Right lobe of liver (tissue), 6 donors: ENCODE measurements at regions not wholly inside any gene's neighbourhood (a gene's known extent, or its start where the extent isn't known, plus 50 kb on each side); places are given as distances from the start of the nearest gene placed in this dataset.

Experiments used
- ATAC-seq, 4 donors: fragments of 200-7000 bp; cut with Tn5 transposase; one replicate each; pipeline ENCODE4 v1.9.1; 2020; ENCODE audit warnings: mild to moderate bottlenecking in 4 of 4, moderate library complexity in 4 of 4
- DNase-seq, 3 donors: peaks; one replicate each; pipeline ENCODE4 v3.0.0-alpha.2; 2020
- H3K27ac ChIP-seq, 3 donors: fragments of 200-600 bp; one replicate each; pipeline ENCODE4 v1.8.0; 2022
- H3K27me3 ChIP-seq, 2 donors: fragments of 200-600 bp; one replicate each; pipeline ENCODE4 v1.8.0; 2022
- H3K36me3 ChIP-seq, 4 donors: fragments of 200-600 bp; sonication (generic) in 1 of 4; one replicate each; pipeline versions ENCODE4 v1.5.1 to v1.8.0; 2017 to 2022; ENCODE audit warnings: control low read depth in 1 of 4
- H3K4me1 ChIP-seq, 4 donors: fragments of 200-600 bp; sonication (generic) in 1 of 4; one replicate each; pipeline versions ENCODE4 v1.5.1 to v1.8.0; 2017 to 2022; ENCODE audit warnings: control low read depth in 1 of 4
- H3K4me3 ChIP-seq, 3 donors: fragments of 200-600 bp; one replicate each; pipeline ENCODE4 v1.8.0; 2022
- H3K9me3 ChIP-seq, 4 donors: fragments of 200-600 bp; sonication (generic) in 1 of 4; one replicate each; pipeline versions ENCODE4 v1.5.1 to v1.8.0; 2017 to 2022; ENCODE audit warnings: control low read depth in 1 of 4
- POLR2A ChIP-seq: fragments of 450-650 bp; IDR thresholded peaks from one replicate; pipeline ENCODE4 v1.6.1; 2017; ENCODE audit warnings: antibody characterized with exemption, mild to moderate bottlenecking
- WGBS: methylation state at CpG from one replicate; pipeline ENCODE4 v1.1.6; 2018; ENCODE audit warnings: low coverage, low lambda C conversion rate; ENCODE audit not compliant: insufficient coverage; ENCODE audit errors: missing lambda C conversion rate; 5-methylcytosine and 5-hydroxymethylcytosine counted together
- intact Hi-C, 2 donors: fragments of 100-400 bp; cut with DNase I; formaldehyde crosslinking; loops; one replicate each; pipeline versions ENCODE4 v1.11.2 to v1.14.1; 2022
- TF ChIP-seq, protein P1 (sequence below), 4 donors: fragments of 200-600 bp in 3 of 4; fragments of 450-650 bp in 1 of 4; IDR thresholded peaks; one replicate each; pipeline versions ENCODE4 v1.5.1 to v1.8.0; 2016 to 2022; ENCODE audit warnings: antibody characterized with exemption in 4 of 4, mild to moderate bottlenecking in 2 of 4
- donor health status: DM: no; HTN: yes; CAD: no.
- donor health status: DM: no; HTN: no; CAD: no.
- donor health status: DM: no; HTN: no; CAD: no.
- donor health status: DM: no; HTN: yes; CAD: no.
- donor health status: DM: no; HTN: yes; CAD: no.

DNA sequence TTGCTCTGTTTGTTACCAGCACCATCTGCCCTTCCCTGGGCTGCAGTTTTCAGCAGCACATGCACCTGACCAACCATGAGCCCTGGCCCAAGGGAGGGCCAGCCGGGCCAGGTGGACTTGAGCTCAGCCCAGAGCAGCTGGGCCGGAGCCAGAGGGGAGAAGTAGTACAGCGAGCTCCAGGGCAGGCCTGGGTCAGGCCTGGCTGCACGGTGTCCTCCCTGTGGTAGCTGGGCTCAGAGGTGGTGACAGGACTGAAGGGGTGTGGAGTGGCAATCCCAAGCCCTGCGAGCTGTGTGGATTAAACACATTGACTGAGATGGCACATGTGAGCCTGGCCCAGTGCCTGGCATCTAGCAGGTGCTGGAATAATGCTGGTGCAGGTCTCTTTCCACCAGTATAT, 222.2 kb downstream of the GLI2 start:
- Histone ChIP-seq H3K4me3 (no peak overlapping the region), H3K4me1 (no peaks in the 10 kb centered on the region), H3K9me3 (no peaks in the 10 kb centered on the region), H3K27me3 (no peaks in the 10 kb centered on the region), H3K27ac (no peak overlapping the region), H3K36me3 (no peaks in the 10 kb centered on the region)
- no peak for TF ChIP-seq POLR2A
- TF ChIP-seq, protein P1, sequence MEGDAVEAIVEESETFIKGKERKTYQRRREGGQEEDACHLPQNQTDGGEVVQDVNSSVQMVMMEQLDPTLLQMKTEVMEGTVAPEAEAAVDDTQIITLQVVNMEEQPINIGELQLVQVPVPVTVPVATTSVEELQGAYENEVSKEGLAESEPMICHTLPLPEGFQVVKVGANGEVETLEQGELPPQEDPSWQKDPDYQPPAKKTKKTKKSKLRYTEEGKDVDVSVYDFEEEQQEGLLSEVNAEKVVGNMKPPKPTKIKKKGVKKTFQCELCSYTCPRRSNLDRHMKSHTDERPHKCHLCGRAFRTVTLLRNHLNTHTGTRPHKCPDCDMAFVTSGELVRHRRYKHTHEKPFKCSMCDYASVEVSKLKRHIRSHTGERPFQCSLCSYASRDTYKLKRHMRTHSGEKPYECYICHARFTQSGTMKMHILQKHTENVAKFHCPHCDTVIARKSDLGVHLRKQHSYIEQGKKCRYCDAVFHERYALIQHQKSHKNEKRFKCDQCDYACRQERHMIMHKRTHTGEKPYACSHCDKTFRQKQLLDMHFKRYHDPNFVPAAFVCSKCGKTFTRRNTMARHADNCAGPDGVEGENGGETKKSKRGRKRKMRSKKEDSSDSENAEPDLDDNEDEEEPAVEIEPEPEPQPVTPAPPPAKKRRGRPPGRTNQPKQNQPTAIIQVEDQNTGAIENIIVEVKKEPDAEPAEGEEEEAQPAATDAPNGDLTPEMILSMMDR (IDR thresholded peaks at IDR 0.05), result no peak
- DNase-seq (no peak), ATAC-seq (peak in 2 of 4 donors; percentile 10 to 15)
- WGBS, result no CpG with 5 or more reads among the region's 5 CpGs
- intact Hi-C loops, result no loop called here

GRCh38 chr2:120958623-120959366, 223.1 kb downstream of the GLI2 start:
- intact Hi-C loops, result no loop called here
- ATAC-seq (no peak), DNase-seq (no peak)
- TF ChIP-seq, protein P1 (IDR thresholded peaks at IDR 0.05), result no peak
- TF ChIP-seq POLR2A, result no peak
- Histone ChIP-seq H3K4me1 (no peaks in the 10 kb centered on the region), H3K4me3 (no peak overlapping the region), H3K36me3 (no peaks in the 10 kb centered on the region), H3K27me3 (no peaks in the 10 kb centered on the region), H3K9me3 (no peaks in the 10 kb centered on the region), H3K27ac (no peak overlapping the region)
- WGBS, result 61% methylated on average over 9 of the region's 17 CpGs

DNA sequence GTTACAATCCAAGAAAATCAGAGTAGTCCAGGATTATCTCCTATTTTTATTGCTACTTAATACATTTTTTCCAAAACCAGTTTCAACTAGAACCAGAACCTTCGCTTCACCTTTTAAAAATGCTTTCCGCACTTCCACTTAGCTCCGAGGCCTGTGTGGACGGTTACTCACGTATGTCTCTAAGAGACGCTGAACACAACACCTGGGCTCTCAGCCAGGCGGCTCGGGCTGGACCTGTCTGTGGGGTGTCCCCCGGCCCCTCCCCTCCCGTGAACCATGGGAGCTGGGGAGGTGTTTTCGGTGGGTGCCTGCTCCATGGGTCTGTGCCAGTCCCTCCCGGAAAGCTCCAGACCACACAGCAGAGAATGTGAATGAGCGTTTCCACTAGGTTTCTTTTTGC, 223.8 kb downstream of the GLI2 start:
- WGBS, result 66% methylated on average over 8 of the region's 13 CpGs
- no peak for DNase-seq
- no peak overlapping the region for H3K4me3 ChIP-seq
- no peaks in the 10 kb centered on the region for H3K4me1 ChIP-seq
- no peaks in the 10 kb centered on the region for H3K9me3 ChIP-seq
- H3K27me3 ChIP-seq, result no peaks in the 10 kb centered on the region
- no peak for TF ChIP-seq POLR2A
- TF ChIP-seq, protein P1 (IDR thresholded peaks at IDR 0.05), result no peak
- no peak for ATAC-seq
- no peak overlapping the region for H3K27ac ChIP-seq
- intact Hi-C loops, result no loop called here
- H3K36me3 ChIP-seq, result no peaks in the 10 kb centered on the region

DNA sequence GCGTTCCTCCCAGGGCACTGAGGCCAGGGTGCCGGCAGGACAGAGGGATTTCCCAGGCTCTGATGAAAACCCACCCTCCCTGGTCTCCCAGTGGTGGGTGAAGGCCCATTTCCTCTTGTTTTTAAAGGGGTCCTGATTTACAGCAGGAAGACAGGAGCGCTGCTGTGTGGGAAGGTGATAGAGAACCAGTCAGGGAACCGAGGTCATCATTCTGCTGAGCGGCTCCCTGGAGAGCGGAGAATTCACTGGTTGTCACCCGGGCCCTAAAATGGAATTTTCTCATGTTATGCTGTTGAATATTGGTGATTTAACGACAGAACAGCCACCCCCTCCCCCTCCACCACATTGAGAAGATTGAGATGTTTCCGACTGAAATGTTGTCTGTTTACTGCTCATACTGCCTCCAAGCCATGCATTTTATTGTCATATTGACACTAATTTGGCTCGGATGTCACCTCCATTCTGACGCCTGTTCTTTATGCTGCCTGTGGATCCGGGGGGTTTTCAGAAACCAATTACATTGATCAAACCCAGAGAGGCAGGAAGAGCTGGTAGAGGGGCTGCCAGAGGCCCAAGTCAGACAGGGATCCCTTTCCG, 225.2 kb downstream of the GLI2 start:
- Histone ChIP-seq H3K4me3 (no peak overlapping the region), H3K27ac (no peak overlapping the region), H3K36me3 (no peaks in the 10 kb centered on the region), H3K4me1 (no peaks in the 10 kb centered on the region), H3K27me3 (no peaks in the 10 kb centered on the region), H3K9me3 (no peaks in the 10 kb centered on the region)
- TF ChIP-seq, protein P1 (IDR thresholded peaks at IDR 0.05), result no peak
- no peak for TF ChIP-seq POLR2A
- no peak for DNase-seq
- no peak for ATAC-seq
- intact Hi-C loops, result no loop called here
- 64% methylated on average over 11 of the region's 13 CpGs for WGBS
